ENCODE measurements at regions not wholly inside any gene's neighbourhood (a gene's known extent, or its start where the extent isn't known, plus 50 kb on each side); places are given as distances from the start of the nearest gene placed in this dataset.

DNA sequence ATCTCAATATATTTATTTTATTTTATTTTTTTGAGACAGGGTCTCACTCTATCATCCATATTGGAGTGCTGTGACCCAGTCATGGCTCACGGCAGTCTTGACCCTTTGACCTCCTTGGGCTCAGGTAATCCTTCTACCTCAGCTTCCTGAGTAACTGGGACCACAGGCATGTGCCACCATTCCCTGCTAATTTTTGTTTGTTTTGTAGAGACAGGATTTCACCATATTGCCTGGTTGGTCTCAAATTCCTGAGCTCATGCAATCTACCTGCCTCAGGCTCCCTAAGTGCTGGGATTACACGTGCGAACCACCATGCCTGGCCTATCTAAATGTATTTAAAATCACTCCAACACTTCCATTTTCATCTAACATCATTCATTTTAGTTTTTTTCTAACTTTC is 190.5 kb upstream of the CHD1 start:
- Histone ChIP-seq H3K9me2 (replicated peaks; ENCODE audit: control insufficient read depth, low read length) (no peaks in the 10 kb centered on the region), H3K79me2 (ENCODE audit: control insufficient read depth, low read length) (no peaks in the 10 kb centered on the region), H3F3A (ENCODE audit: control insufficient read depth, insufficient read depth) (no peaks in the 10 kb centered on the region), H3K4me2 (ENCODE audit: low read length) (no peak overlapping the region), H3K9me3 (ENCODE audit: control insufficient read depth, insufficient read depth, low read length) (no peaks in the 10 kb centered on the region), H3K27me3 (ENCODE audit: control insufficient read depth, low read length) (no peaks in the 10 kb centered on the region), H3K4me1 (ENCODE audit: control insufficient read depth, low read length) (no peaks in the 10 kb centered on the region), H4K20me1 (ENCODE audit: control insufficient read depth, insufficient read depth, low read depth, low read length) (no peaks in the 10 kb centered on the region), H3K36me3 (ENCODE audit: control insufficient read depth, low read length) (no peaks in the 10 kb centered on the region), H3K27ac (ENCODE audit: low read depth, low read length) (no peak overlapping the region), H3K4me3 (ENCODE audit: low read length) (no peak overlapping the region)
- TF ChIP-seq EZH2phosphoT487 (IDR thresholded peaks at IDR 0.05; ENCODE audit: borderline replicate concordance, low read length), result no peak
- TF ChIP-seq, protein P1, sequence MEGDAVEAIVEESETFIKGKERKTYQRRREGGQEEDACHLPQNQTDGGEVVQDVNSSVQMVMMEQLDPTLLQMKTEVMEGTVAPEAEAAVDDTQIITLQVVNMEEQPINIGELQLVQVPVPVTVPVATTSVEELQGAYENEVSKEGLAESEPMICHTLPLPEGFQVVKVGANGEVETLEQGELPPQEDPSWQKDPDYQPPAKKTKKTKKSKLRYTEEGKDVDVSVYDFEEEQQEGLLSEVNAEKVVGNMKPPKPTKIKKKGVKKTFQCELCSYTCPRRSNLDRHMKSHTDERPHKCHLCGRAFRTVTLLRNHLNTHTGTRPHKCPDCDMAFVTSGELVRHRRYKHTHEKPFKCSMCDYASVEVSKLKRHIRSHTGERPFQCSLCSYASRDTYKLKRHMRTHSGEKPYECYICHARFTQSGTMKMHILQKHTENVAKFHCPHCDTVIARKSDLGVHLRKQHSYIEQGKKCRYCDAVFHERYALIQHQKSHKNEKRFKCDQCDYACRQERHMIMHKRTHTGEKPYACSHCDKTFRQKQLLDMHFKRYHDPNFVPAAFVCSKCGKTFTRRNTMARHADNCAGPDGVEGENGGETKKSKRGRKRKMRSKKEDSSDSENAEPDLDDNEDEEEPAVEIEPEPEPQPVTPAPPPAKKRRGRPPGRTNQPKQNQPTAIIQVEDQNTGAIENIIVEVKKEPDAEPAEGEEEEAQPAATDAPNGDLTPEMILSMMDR (IDR thresholded peaks at IDR 0.05; ENCODE audit: low read depth, low read length, poor library complexity, severe bottlenecking), result no peak

DNA sequence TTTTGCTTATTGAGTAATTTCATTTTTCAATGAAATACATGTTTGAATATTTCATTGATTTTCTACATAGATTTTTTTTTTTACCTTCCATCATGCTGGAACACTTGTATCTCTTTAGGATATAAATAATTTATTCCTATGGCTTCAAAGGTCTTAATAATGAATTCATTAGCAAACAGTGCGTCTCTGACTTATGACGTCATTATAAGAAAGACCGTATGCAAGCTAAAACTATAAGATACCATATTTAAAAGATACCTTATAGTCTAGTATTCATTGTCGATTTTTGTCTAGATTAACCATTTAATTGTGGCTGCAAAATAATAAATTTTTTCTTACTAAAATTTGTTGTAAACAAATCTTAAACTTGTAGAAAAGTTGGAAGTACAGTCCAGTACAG is 187.7 kb upstream of the CHD1 start:
- Histone ChIP-seq H3K27ac (ENCODE audit: low read depth, low read length) (no peak overlapping the region), H3K4me3 (ENCODE audit: low read length) (no peak overlapping the region), H3K79me2 (ENCODE audit: control insufficient read depth, low read length) (no peaks in the 10 kb centered on the region), H3K9me2 (replicated peaks; ENCODE audit: control insufficient read depth, low read length) (no peaks in the 10 kb centered on the region), H3F3A (ENCODE audit: control insufficient read depth, insufficient read depth) (no peaks in the 10 kb centered on the region), H3K9me3 (ENCODE audit: control insufficient read depth, insufficient read depth, low read length) (no peaks in the 10 kb centered on the region), H3K27me3 (ENCODE audit: control insufficient read depth, low read length) (no peaks in the 10 kb centered on the region), H4K20me1 (ENCODE audit: control insufficient read depth, insufficient read depth, low read depth, low read length) (no peaks in the 10 kb centered on the region), H3K4me1 (ENCODE audit: control insufficient read depth, low read length) (no peaks in the 10 kb centered on the region), H3K4me2 (ENCODE audit: low read length) (no peak overlapping the region), H3K36me3 (ENCODE audit: control insufficient read depth, low read length) (no peaks in the 10 kb centered on the region)
- TF ChIP-seq, protein P1 (IDR thresholded peaks at IDR 0.05; ENCODE audit: low read depth, low read length, poor library complexity, severe bottlenecking), result no peak
- no peak for TF ChIP-seq EZH2phosphoT487 (IDR thresholded peaks at IDR 0.05; ENCODE audit: borderline replicate concordance, low read length)

DNA sequence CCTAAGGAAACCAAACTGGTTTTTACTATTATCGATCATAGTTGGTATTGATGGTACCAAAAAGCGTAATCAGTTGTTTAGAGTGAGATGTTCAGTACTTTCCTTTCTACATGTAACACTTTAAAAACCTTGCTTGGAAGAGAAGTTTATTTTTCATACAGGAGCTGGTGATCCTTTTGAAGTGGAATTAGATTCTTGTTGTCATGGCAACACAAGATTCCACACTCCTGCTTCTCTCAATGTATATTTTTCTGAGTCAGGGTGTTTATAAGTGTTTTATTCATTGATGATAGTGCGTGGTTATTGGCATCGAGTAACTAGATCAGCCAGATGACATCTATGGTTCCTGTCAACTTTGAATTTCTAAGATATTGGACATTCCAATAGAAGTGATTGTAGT is 181.1 kb upstream of the CHD1 start:
- no peaks in the 10 kb centered on the region for H3K36me3 ChIP-seq (ENCODE audit: control insufficient read depth, low read length)
- no peak overlapping the region for H3K27ac ChIP-seq (ENCODE audit: low read depth, low read length)

More for the DNA sequence above, 181.1 kb upstream of the CHD1 start:
- Histone ChIP-seq H3K4me2 (ENCODE audit: low read length) (no peak overlapping the region), H3K27me3 (ENCODE audit: control insufficient read depth, low read length) (peaks cover 2% of the 10 kb centered on the region; the same call in 1 of the 2 replicates), H3K9me3 (ENCODE audit: control insufficient read depth, insufficient read depth, low read length) (no peaks in the 10 kb centered on the region), H3K4me3 (ENCODE audit: low read length) (no peak overlapping the region), H3F3A (ENCODE audit: control insufficient read depth, insufficient read depth) (no peaks in the 10 kb centered on the region), H4K20me1 (ENCODE audit: control insufficient read depth, insufficient read depth, low read depth, low read length) (no peaks in the 10 kb centered on the region), H3K79me2 (ENCODE audit: control insufficient read depth, low read length) (no peaks in the 10 kb centered on the region), H3K9me2 (replicated peaks; ENCODE audit: control insufficient read depth, low read length) (no peaks in the 10 kb centered on the region), H3K4me1 (ENCODE audit: control insufficient read depth, low read length) (no peaks in the 10 kb centered on the region)
- TF ChIP-seq EZH2phosphoT487 (IDR thresholded peaks at IDR 0.05; ENCODE audit: borderline replicate concordance, low read length), result no peak
- TF ChIP-seq, protein P1 (IDR thresholded peaks at IDR 0.05; ENCODE audit: low read depth, low read length, poor library complexity, severe bottlenecking), result no peak
